NCI-H526 treated with DMSO at 0.1 percent for 48 hours (cell line): ENCODE measurements at regions not wholly inside any gene's neighbourhood (a gene's known extent, or its start where the extent isn't known, plus 50 kb on each side); places are given as distances from the start of the nearest gene placed in this dataset.
"Not testable (repeated sequence)": the region's sequence is repeated elsewhere in the genome, so short reads cannot be mapped to it uniquely, and the experiment has no call there.

Source experiments
- DNase-seq: peaks from one replicate; lab custom pipeline; 2025; lab: John Stamatoyannopoulos, UW

- DNase-seq = no peak
Observed at GRCh38 chr13:60689571-60689970, 292.6 kb downstream of the TDRD3 start.

- no peak for DNase-seq
Observed at GRCh38 chr13:60689076-60689475, 292.1 kb downstream of the TDRD3 start.

- DNase-seq = no peak
Observed at GRCh38 chr13:60679928-60680694, 283.1 kb downstream of the TDRD3 start.

GRCh38 chr13:60679131-60679530 lies 282.1 kb downstream of the TDRD3 start:
- no peak for DNase-seq

- DNase-seq = no peak
Observed at GRCh38 chr13:60671386-60671785, 274.4 kb downstream of the TDRD3 start.

GRCh38 chr13:60663788-60664187 lies 266.8 kb downstream of the TDRD3 start:
- DNase-seq = no peak

- no peak for DNase-seq
Observed at GRCh38 chr13:60662595-60662994, 265.6 kb downstream of the TDRD3 start.

- DNase-seq = no peak
Observed at GRCh38 chr13:60661521-60661920, 264.5 kb downstream of the TDRD3 start.

- DNase-seq = not testable (repeated sequence)
Observed at GRCh38 chr13:60657586-60657985, 260.6 kb downstream of the TDRD3 start.

GRCh38 chr13:60655256-60655655 lies 258.2 kb downstream of the TDRD3 start:
- no peak for DNase-seq

- DNase-seq = peak; percentile 26
Observed at GRCh38 chr13:60654415-60654814, 257.4 kb downstream of the TDRD3 start.

GRCh38 chr13:60647547-60647946 lies 250.5 kb downstream of the TDRD3 start:
- no peak for DNase-seq

- no peak for DNase-seq
Observed at GRCh38 chr13:60646620-60647019, 249.6 kb downstream of the TDRD3 start.

GRCh38 chr13:60645676-60646075 lies 248.7 kb downstream of the TDRD3 start:
- DNase-seq = no peak

- DNase-seq = no peak
Observed at GRCh38 chr13:60642552-60642951, 245.5 kb downstream of the TDRD3 start.

GRCh38 chr13:60629158-60629557 lies 232.1 kb downstream of the TDRD3 start:
- DNase-seq = no peak

GRCh38 chr13:60627071-60627686 lies 230.2 kb downstream of the TDRD3 start:
- DNase-seq = peak; percentile 33
